Bronchial epithelial cell (primary cell): ENCODE measurements at regions not wholly inside any gene's neighbourhood (a gene's known extent, or its start where the extent isn't known, plus 50 kb on each side); places are given as distances from the start of the nearest gene placed in this dataset.

ENCODE experiments used
- DNase-seq: peaks from one replicate; pipeline ENCODE4 v3.0.0-alpha.2; 2010; ENCODE audit warnings: low read depth
- FAIRE-seq: peaks from 2 replicates; lab custom pipeline; 2011; peaks lifted over from hg19 to GRCh38; lab: Jason Lieb, UNC
- H3K27me3 ChIP-seq: 2 replicates; pipeline ENCODE4 v1.5.1; 2011; ENCODE audit warnings: low read length; ENCODE audit not compliant: control insufficient read depth, insufficient read depth
- H3K36me3 ChIP-seq: 2 replicates; pipeline ENCODE4 v1.5.1; 2011; ENCODE audit warnings: low read length; ENCODE audit not compliant: control insufficient read depth, insufficient read depth
- H3K4me3 ChIP-seq: 2 replicates; pipeline ENCODE4 v1.5.1; 2011; ENCODE audit warnings: mild to moderate bottlenecking, low read depth, low read length, control low read depth
- CTCF ChIP-seq: IDR thresholded peaks from 2 replicates; pipeline ENCODE4 v1.5.1; 2011; ENCODE audit warnings: mild to moderate bottlenecking, moderate library complexity, low read length, control low read depth, inconsistent platforms; ENCODE audit not compliant: insufficient read depth, severe bottlenecking

- no peak for TF ChIP-seq CTCF
- DNase-seq = no peak
- H3K4me3 ChIP-seq = no peak overlapping the region
- no peak for FAIRE-seq
- H3K36me3 ChIP-seq = no peaks in the 10 kb centered on the region
- no peaks in the 10 kb centered on the region for H3K27me3 ChIP-seq
Measured at GRCh38 chr7:50181081-50181480, 88.0 kb upstream of the ZPBP start.

DNA sequence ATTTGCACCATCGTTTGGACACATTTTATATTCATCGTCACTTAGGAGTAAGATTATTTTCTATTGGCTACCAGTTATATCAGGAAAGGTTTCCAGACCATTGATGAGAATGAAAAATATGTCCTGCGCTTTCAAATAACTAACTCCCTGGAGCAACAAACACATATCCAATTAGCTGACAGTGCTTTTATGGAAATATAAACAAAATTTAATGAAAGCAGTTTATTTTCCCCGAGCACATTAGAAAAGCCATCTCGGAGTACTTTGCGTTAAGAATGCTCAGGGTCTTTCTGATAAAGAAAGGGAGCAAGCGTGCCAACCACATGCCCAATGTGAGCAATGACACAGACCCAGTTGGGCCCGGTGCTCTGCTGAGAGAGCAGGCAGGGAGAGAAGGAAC, 85.1 kb upstream of the ZPBP start:
- FAIRE-seq (no peak), DNase-seq (no peak)
- no peaks in the 10 kb centered on the region for H3K27me3 ChIP-seq
- no peaks in the 10 kb centered on the region for H3K36me3 ChIP-seq
- TF ChIP-seq CTCF = no peak
- H3K4me3 ChIP-seq = no peak overlapping the region

DNA sequence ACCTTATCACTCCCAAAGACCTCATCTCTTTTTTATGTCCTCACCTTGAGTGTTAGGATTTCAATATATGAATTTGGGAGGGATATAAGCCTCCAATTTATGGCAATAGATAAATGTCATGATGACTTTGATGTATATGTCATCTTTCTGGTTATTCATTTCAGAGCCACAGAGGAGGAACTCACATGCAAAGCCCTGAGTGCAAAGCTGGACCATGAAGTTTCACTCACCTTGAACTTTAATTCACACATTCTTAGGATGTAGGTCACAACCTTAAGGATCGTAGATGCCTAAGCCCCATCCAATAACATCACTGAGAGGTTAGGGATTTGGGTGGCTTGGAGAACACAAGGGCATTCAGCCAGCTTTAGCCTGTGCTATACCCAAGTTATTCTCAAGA, 81.9 kb upstream of the ZPBP start:
- no peak for DNase-seq
- H3K4me3 ChIP-seq = no peak overlapping the region
- no peak for FAIRE-seq
- no peaks in the 10 kb centered on the region for H3K27me3 ChIP-seq
- TF ChIP-seq CTCF = no peak
- no peaks in the 10 kb centered on the region for H3K36me3 ChIP-seq

DNA sequence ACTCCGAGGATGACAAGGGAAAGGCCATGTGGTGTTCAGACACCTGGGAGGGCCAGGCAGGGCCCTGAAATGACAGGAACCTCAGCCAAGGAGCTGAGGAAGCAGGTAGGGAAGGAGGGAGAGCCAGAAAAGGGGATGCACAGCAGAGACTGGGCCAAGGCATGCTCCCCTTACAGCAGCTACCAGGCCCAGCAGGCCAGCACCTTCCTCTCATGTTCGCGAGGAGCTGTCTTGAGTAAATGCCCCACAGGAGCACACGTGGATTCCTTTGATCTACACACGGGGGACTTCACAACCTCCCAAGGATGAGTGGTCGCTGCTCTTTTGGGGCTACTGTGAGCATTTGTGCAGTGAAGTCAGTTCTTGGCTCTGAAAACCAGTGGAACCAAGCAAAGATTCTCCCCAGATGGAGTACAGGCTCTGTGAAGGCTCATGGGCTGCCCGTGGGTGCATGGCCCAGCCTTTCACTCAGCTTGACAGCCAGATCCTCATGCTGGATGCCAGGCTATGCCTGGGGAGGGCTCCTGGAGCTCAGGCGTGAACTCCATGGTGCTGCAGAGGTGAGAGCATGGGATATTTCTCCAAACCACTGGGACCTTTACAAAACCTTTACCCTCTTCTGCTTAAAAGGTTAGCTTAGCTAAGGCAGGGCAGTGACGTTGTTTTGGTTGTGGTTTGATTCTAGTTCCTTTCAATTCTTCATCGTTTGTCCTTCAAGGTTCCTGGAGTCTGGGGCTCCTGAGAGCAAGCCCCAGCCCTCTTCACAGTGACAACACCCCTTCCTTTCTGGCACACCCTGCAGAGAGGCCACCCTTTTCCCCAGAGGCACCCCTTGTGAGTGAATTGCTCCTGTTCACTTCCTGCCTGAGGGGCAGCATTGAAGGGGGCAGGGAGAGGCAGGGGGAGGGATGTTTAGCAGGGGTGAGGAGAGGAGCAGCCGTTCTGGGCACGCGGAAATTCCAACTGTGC, 74.2 kb upstream of the ZPBP start:
- no peaks in the 10 kb centered on the region for H3K36me3 ChIP-seq
- no peak overlapping the region for H3K4me3 ChIP-seq
- TF ChIP-seq CTCF = no peak
- FAIRE-seq = no peak
- DNase-seq = no peak
- no peaks in the 10 kb centered on the region for H3K27me3 ChIP-seq

- FAIRE-seq (no peak), DNase-seq (no peak)
- H3K36me3 ChIP-seq = no peaks in the 10 kb centered on the region
- no peak overlapping the region for H3K4me3 ChIP-seq
- no peak for TF ChIP-seq CTCF
- H3K27me3 ChIP-seq = no peaks in the 10 kb centered on the region
Measured at GRCh38 chr7:50164559-50165170, 71.6 kb upstream of the ZPBP start.
